Thymus (tissue), 11 donors: ENCODE measurements at regions not wholly inside any gene's neighbourhood (a gene's known extent, or its start where the extent isn't known, plus 50 kb on each side); places are given as distances from the start of the nearest gene placed in this dataset.

Source experiments
- DNase-seq, 9 donors: peaks; one replicate each; pipeline ENCODE4 v3.0.0-alpha.2; 2013; ENCODE audit warnings: low spot score in 9 of 9, low read depth in 6 of 9, missing footprints in 1 of 9
- H3K27ac ChIP-seq, 2 donors: one replicate each; pipeline ENCODE4 v1.5.1; 2013; ENCODE audit warnings: control low read depth in 1 of 2, low read depth in 1 of 2, low read length in 1 of 2, mild to moderate bottlenecking in 1 of 2, moderate library complexity in 1 of 2
- H3K27me3 ChIP-seq, 2 donors: one replicate each; pipeline ENCODE4 v1.5.1; 2013; ENCODE audit warnings: low read length in 1 of 2; ENCODE audit not compliant: control insufficient read depth in 2 of 2, insufficient read depth in 1 of 2
- H3K36me3 ChIP-seq, 2 donors: one replicate each; pipeline ENCODE4 v1.5.1; 2013; ENCODE audit warnings: low read length in 1 of 2, mild to moderate bottlenecking in 1 of 2, moderate library complexity in 1 of 2; ENCODE audit not compliant: control insufficient read depth in 2 of 2, insufficient read depth in 2 of 2
- H3K4me1 ChIP-seq, 2 donors: one replicate each; pipeline ENCODE4 v1.5.1; 2013; ENCODE audit warnings: low read length in 2 of 2; ENCODE audit not compliant: control insufficient read depth in 2 of 2, insufficient read depth in 2 of 2
- H3K4me3 ChIP-seq, 2 donors: one replicate each; pipeline ENCODE4 v1.5.1; 2013; ENCODE audit warnings: low read length in 2 of 2, control low read depth in 1 of 2, mild to moderate bottlenecking in 1 of 2
- H3K9me3 ChIP-seq, 2 donors: one replicate each; pipeline ENCODE4 v1.5.1; 2013; ENCODE audit warnings: low read length in 1 of 2, mild to moderate bottlenecking in 1 of 2; ENCODE audit not compliant: control insufficient read depth in 2 of 2, insufficient read depth in 1 of 2
- WGBS: extraction: QIAGEN DNeasy Blood & Tissue Kit; methylation state at CpG from one replicate; pipeline ENCODE4 v1.1.7; 2013; 5-methylcytosine and 5-hydroxymethylcytosine counted together
- donor health status: healthy.

GRCh38 chr12:114961491-114961890 is 277.5 kb upstream of the TBX3 start:
- H3K27ac ChIP-seq, result no peak overlapping the region
- no peaks in the 10 kb centered on the region for H3K4me1 ChIP-seq
- no peak overlapping the region for H3K4me3 ChIP-seq
- no peak for DNase-seq
- no peaks in the 10 kb centered on the region for H3K36me3 ChIP-seq
- 79% methylated on average over 7 of the region's 7 CpGs for WGBS
- H3K27me3 ChIP-seq, result no peaks in the 10 kb centered on the region
- no peaks in the 10 kb centered on the region for H3K9me3 ChIP-seq

GRCh38 chr12:114958538-114958937 is 274.6 kb upstream of the TBX3 start:
- DNase-seq, result no peak
- Histone ChIP-seq H3K9me3 (no peaks in the 10 kb centered on the region), H3K27ac (no peak overlapping the region), H3K4me1 (no peaks in the 10 kb centered on the region), H3K4me3 (no peak overlapping the region), H3K36me3 (no peaks in the 10 kb centered on the region), H3K27me3 (no peaks in the 10 kb centered on the region)
- WGBS, result 94% methylated on average over 4 of the region's 4 CpGs

DNA sequence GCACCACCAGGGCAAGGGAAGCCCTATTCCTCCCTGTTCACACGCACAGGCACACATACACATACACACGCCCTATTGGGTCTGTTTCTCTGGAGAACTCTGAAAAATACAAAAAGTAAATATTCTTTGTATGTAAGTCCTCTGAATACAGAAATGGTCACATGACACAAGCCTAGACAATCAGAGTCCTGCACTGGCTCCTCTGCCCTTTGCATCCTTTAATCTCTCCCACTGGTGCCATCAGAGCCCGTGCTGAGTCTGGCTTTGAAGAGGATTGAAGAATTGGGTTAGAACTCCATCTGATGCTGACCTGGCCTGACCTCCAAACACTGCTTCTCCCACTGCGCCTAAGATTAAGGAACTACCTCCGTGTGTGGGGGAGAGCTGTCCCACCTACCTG is 273.2 kb upstream of the TBX3 start:
- 78% methylated on average over 5 of the region's 5 CpGs for WGBS
- DNase-seq, result no peak
- Histone ChIP-seq H3K36me3 (no peaks in the 10 kb centered on the region), H3K27ac (no peak overlapping the region), H3K4me1 (no peaks in the 10 kb centered on the region), H3K27me3 (no peaks in the 10 kb centered on the region), H3K9me3 (no peaks in the 10 kb centered on the region), H3K4me3 (no peak overlapping the region)

- Histone ChIP-seq H3K4me3 (no peak overlapping the region), H3K27me3 (no peaks in the 10 kb centered on the region), H3K27ac (no peak overlapping the region), H3K36me3 (no peaks in the 10 kb centered on the region), H3K9me3 (no peaks in the 10 kb centered on the region), H3K4me1 (no peaks in the 10 kb centered on the region)
- 64% methylated on average over 2 of the region's 2 CpGs for WGBS
- DNase-seq, result no peak
These were observed 271.5 kb upstream of the TBX3 start for GRCh38 chr12:114955414-114956014.

GRCh38 chr12:114954511-114955055 is 270.6 kb upstream of the TBX3 start:
- DNase-seq, result no peak
- WGBS, result 84% methylated on average over 6 of the region's 6 CpGs
- no peak overlapping the region for H3K27ac ChIP-seq
- H3K4me1 ChIP-seq, result no peaks in the 10 kb centered on the region
- H3K27me3 ChIP-seq, result no peaks in the 10 kb centered on the region
- H3K9me3 ChIP-seq, result no peaks in the 10 kb centered on the region
- H3K4me3 ChIP-seq, result no peak overlapping the region
- no peaks in the 10 kb centered on the region for H3K36me3 ChIP-seq

DNA sequence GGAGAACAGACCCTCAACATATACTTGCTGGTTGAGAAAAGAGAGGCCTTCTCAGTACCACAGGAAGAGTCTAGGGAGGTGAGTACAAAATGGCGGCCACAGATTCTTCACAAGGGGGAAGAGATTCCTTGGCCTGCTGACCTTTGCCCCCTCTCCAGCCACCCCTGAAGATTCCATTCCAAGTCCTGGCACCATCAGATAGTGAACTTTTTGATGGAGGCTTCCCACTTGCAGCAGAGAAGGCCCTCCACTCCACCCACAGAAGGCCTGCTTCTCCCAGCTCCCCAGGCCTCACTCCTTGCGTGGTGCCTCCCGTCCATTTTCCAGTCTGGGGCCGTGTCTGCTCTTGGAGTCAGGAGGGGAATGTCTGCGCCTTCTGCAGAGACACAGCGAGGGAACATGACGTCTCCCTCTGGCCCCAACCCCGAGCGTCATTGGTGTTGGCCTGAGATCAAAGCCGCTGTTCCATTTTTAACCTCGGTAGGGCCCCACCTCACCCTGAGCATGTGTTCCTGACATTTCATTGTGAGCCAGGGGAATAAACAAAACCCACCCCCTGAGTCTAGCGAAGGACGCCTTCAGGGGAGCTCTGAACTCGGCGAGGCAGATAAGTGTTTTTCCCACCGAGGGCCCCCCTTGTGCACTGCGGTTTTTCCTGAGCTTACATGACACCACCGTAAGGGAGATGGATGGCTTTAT is 268.7 kb upstream of the TBX3 start:
- H3K4me3 ChIP-seq, result no peak overlapping the region
- H3K36me3 ChIP-seq, result no peaks in the 10 kb centered on the region
- no peak overlapping the region for H3K27ac ChIP-seq
- H3K9me3 ChIP-seq, result no peaks in the 10 kb centered on the region
- 75% methylated on average over 18 of the region's 18 CpGs for whole genome bisulfite sequencing
- H3K4me1 ChIP-seq, result no peaks in the 10 kb centered on the region
- H3K27me3 ChIP-seq, result no peaks in the 10 kb centered on the region
- no peak for DNase-seq

DNA sequence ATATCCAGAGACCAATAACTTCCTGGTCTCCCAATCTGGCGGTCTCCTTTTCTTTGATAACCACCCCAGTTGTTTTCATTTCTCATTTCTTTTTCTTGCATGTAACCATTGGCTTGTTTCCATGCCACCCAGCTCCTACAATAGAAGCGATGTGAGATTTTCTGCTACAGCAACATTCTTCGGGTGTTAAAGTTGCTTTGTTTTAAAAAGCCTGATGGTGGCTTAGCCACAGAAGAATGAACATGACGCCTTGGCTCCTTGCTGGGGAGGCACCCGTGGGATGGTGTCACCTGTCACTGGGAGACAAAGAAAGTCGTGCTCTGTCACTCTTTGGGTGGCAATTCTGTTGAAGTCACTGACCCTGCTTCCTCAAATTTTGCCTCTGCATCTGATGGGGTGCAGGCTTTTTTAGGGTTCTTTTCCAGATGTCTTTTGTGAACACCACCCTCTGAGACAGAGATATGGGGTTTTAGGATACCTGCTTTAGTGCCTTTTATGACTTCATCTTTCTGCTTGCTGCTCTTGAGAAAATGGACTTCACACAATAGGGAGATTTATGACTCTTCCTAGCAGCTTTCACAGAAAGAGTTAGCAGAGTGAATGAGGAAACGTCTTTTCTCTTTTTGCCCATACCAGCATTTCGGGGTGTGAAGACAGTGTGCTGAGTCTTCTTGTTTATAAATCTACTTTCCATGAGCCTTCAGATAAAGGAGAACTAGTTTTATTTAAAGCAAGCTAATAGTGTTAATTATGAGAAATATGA is 265.3 kb upstream of the TBX3 start:
- DNase-seq, result no peak
- no peaks in the 10 kb centered on the region for H3K36me3 ChIP-seq

GRCh38 chr12:114945351-114945750 is 261.4 kb upstream of the TBX3 start:
- Histone ChIP-seq H3K4me3 (no peak overlapping the region), H3K27ac (no peak overlapping the region), H3K36me3 (no peaks in the 10 kb centered on the region), H3K27me3 (no peaks in the 10 kb centered on the region), H3K4me1 (no peaks in the 10 kb centered on the region), H3K9me3 (no peaks in the 10 kb centered on the region)
- DNase-seq, result no peak
- WGBS, result 91% methylated on average over 2 of the region's 2 CpGs

More for the DNA sequence above, 265.3 kb upstream of the TBX3 start:
- Histone ChIP-seq H3K4me3 (no peak overlapping the region), H3K4me1 (no peaks in the 10 kb centered on the region), H3K9me3 (no peaks in the 10 kb centered on the region), H3K27ac (no peak overlapping the region), H3K27me3 (no peaks in the 10 kb centered on the region)
- 57% methylated on average over 8 of the region's 8 CpGs for WGBS

GRCh38 chr12:114944736-114945135 is 260.8 kb upstream of the TBX3 start:
- WGBS, result 94% methylated on average over 4 of the region's 4 CpGs
- DNase-seq, result no peak

More at GRCh38 chr12:114944736-114945135, 260.8 kb upstream of the TBX3 start:
- H3K36me3 ChIP-seq, result no peaks in the 10 kb centered on the region
- H3K9me3 ChIP-seq, result peaks cover 0 to 3% of the 10 kb centered on the region in 2 donors
- H3K4me3 ChIP-seq, result no peak overlapping the region
- H3K27ac ChIP-seq, result no peak overlapping the region
- H3K4me1 ChIP-seq, result no peaks in the 10 kb centered on the region
- no peaks in the 10 kb centered on the region for H3K27me3 ChIP-seq
